ENCODE measurements at regions not wholly inside any gene's neighbourhood (a gene's known extent, or its start where the extent isn't known, plus 50 kb on each side); places are given as distances from the start of the nearest gene placed in this dataset.

DNA sequence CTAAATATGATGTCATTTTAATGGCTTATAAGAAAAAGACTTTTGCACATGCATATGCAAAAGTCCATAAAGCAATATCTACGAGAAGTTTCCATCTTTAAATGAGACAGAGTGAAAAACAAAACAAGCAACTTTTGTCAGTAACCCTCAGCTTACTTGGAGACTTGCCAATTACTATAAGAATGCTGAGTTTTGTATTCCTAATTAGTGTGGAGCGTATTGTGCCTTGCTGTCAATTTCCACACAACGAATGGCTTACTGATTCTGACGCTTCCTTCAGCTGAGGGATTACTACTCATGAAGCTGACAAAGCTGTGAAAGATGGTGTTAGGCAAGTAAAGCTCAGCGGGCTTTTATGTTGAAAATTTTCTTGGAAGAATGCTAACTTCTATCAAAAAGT is 440.4 kb upstream of the ADAMTS5 start:
- in situ Hi-C loops (cut with MboI) = no loop called here
- 0 out of 2 replicates have a peak, but pooled peaks cover 10% of the 10 kb centered on the region for H3F3A ChIP-seq (ENCODE audit: insufficient read depth)

DNA sequence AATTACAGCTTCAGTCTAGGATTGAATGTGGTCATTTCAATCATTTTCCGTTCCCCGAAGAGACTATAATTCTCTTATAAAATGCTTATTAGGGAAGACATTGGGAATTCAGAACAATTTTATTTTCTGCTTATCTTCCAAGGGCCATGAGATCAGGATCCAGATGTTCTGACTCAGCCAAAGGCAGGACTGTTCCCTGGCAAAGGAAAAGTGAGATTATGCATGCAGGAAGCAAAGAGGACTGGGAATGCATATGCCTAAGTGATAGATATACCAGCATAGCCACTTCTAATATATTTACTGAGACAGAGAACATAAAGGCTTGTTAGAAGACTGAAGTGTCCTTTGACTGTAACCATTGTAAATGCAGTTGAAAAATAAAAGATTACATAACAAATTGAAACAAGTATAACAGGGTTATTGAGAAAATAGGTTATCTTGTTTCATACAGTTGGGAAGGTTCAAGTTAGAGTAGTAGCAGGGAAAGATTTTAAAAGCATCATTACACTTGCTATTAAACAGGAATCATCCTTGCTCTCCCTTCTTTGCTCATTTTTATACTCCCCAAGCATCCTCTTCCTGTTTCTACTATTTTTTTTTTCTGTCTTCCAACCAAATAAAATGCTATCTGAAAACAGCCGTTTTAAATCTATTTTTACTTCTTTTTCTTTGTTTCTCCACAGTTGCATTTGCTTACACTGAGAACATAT is 439.6 kb upstream of the ADAMTS5 start:
- Histone ChIP-seq H3K4me3 (no peak overlapping the region), H3K36me3 (ENCODE audit: low read depth) (no peaks in the 10 kb centered on the region), H3K79me2 (ENCODE audit: insufficient read depth) (no peaks in the 10 kb centered on the region), H3K9ac (no peak overlapping the region), H2AFZ (peak overlapping the region; percentile 4; the same call in 1 of the 2 replicates), H3K4me1 (ENCODE audit: insufficient read depth) (peaks cover 10% of the 10 kb centered on the region), H4K20me1 (ENCODE audit: insufficient read depth) (no peaks in the 10 kb centered on the region), H3K9me3 (ENCODE audit: low read depth) (no peaks in the 10 kb centered on the region), H3K27me3 (replicated peaks; ENCODE audit: insufficient read depth) (no peaks in the 10 kb centered on the region), H3K9me2 (ENCODE audit: insufficient read depth) (no peaks in the 10 kb centered on the region; the same call in 1 of the 2 replicates), H3K4me2 (ENCODE audit: unreplicated experiment) (peak overlapping the region; percentile 20), H3F3A (ENCODE audit: insufficient read depth) (0 out of 2 replicates have a peak, but pooled peaks cover 10% of the 10 kb centered on the region), H3K27ac (no peak overlapping the region)
- TF ChIP-seq EZH2 (IDR thresholded peaks at IDR 0.05; ENCODE audit: insufficient read depth, poor library complexity, severe bottlenecking) (no peak), EZH2phosphoT487 (IDR thresholded peaks at IDR 0.05; ENCODE audit: insufficient read depth, low read depth) (no peak)
- DNase-seq = peak; percentile 49
- WGBS, 2 experiments (ENCODE audit: low coverage in 1 of 2, low lambda C conversion rate in 2 of 2, missing lambda C conversion rate in 2 of 2) = 6 to 8% methylated on average over 3 of the region's 3 CpGs
- in situ Hi-C loops (cut with MboI) = no loop called here

More for the DNA sequence above, 440.4 kb upstream of the ADAMTS5 start:
- no peak for DNase-seq
- H4K20me1 ChIP-seq (ENCODE audit: insufficient read depth) = no peaks in the 10 kb centered on the region
- H3K9me3 ChIP-seq (ENCODE audit: low read depth) = no peaks in the 10 kb centered on the region
- H3K4me3 ChIP-seq = no peak overlapping the region
- H3K79me2 ChIP-seq (ENCODE audit: insufficient read depth) = no peaks in the 10 kb centered on the region
- H3K36me3 ChIP-seq (ENCODE audit: low read depth) = no peaks in the 10 kb centered on the region
- no peak overlapping the region for H3K27ac ChIP-seq
- no peaks in the 10 kb centered on the region for H3K27me3 ChIP-seq (replicated peaks; ENCODE audit: insufficient read depth)
- TF ChIP-seq EZH2phosphoT487 (IDR thresholded peaks at IDR 0.05; ENCODE audit: insufficient read depth, low read depth) (no peak), EZH2 (IDR thresholded peaks at IDR 0.05; ENCODE audit: insufficient read depth, poor library complexity, severe bottlenecking) (no peak)
- no peak overlapping the region for H3K4me2 ChIP-seq (ENCODE audit: unreplicated experiment)
- peaks cover 10% of the 10 kb centered on the region for H3K4me1 ChIP-seq (ENCODE audit: insufficient read depth)
- no peaks in the 10 kb centered on the region; the same call in 1 of the 2 replicates for H3K9me2 ChIP-seq (ENCODE audit: insufficient read depth)
- no peak overlapping the region for H3K9ac ChIP-seq
- WGBS, 2 experiments (ENCODE audit: low coverage in 1 of 2, low lambda C conversion rate in 2 of 2, missing lambda C conversion rate in 2 of 2) = 49% methylated on average over 5 of the region's 5 CpGs
- H2AFZ ChIP-seq = no peak overlapping the region

DNA sequence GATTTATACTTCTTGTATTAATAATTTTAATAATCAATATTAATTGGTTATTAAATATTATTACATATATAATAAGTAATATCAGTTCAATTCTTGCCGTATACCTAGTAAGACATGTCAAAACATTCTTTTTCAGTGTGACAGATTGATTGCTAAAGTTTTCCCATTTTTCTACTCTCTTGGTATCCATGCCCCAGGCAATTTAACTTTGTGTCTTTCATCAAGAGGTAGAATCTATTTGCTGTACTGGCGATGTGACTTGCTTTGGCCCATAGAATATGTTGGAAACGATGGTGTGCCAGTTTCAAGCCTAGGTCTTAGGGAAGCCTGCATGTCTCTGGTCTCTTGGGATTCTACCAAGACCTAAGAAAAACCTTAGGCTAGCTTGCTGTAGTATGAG is 436.1 kb upstream of the ADAMTS5 start:
- H3K9me3 ChIP-seq (ENCODE audit: low read depth) = no peaks in the 10 kb centered on the region
- 85 to 88% methylated on average over 3 of the region's 3 CpGs for whole genome bisulfite sequencing, 2 experiments (ENCODE audit: low coverage in 1 of 2, low lambda C conversion rate in 2 of 2, missing lambda C conversion rate in 2 of 2)
- H2AFZ ChIP-seq = no peak overlapping the region
- no peaks in the 10 kb centered on the region; the same call in 1 of the 2 replicates for H3K9me2 ChIP-seq (ENCODE audit: insufficient read depth)
- no peak overlapping the region for H3K27ac ChIP-seq
- no peak overlapping the region for H3K4me3 ChIP-seq
- no peaks in the 10 kb centered on the region for H3K27me3 ChIP-seq (replicated peaks; ENCODE audit: insufficient read depth)
- no peaks in the 10 kb centered on the region for H4K20me1 ChIP-seq (ENCODE audit: insufficient read depth)
- H3K4me2 ChIP-seq (ENCODE audit: unreplicated experiment) = no peak overlapping the region
- no peak for DNase-seq
- in situ Hi-C loops (cut with MboI) = no loop called here
- no peaks in the 10 kb centered on the region for H3K79me2 ChIP-seq (ENCODE audit: insufficient read depth)
- no peak for TF ChIP-seq EZH2 (IDR thresholded peaks at IDR 0.05; ENCODE audit: insufficient read depth, poor library complexity, severe bottlenecking)
- no peak for TF ChIP-seq EZH2phosphoT487 (IDR thresholded peaks at IDR 0.05; ENCODE audit: insufficient read depth, low read depth)
- no peaks in the 10 kb centered on the region for H3K36me3 ChIP-seq (ENCODE audit: low read depth)
- H3F3A ChIP-seq (ENCODE audit: insufficient read depth) = 0 out of 2 replicates have a peak, but pooled peaks cover 10% of the 10 kb centered on the region
- no peak overlapping the region for H3K9ac ChIP-seq
- peaks cover 10% of the 10 kb centered on the region for H3K4me1 ChIP-seq (ENCODE audit: insufficient read depth)

DNA sequence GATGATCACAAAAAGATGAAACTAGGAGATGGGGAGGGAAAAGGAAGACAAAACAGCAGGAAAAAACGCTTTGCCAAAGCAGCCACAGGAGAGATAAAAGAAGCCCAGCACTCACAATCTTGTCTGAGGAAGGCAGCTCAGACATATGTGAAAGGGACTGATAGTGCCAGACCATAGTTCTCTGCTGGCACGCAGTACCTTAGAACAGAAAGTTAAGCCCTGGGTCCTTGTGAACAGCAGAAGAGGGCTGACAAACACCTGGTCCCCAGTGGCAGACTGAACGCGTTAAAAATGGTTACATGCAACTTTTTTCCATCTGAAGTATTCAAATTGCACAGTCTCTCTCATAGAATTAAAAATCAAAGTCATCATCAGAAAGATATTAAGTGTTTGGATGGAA is 433.2 kb upstream of the ADAMTS5 start:
- Histone ChIP-seq H4K20me1 (ENCODE audit: insufficient read depth) (no peaks in the 10 kb centered on the region), H3K36me3 (ENCODE audit: low read depth) (no peaks in the 10 kb centered on the region), H3K4me2 (ENCODE audit: unreplicated experiment) (no peak overlapping the region), H2AFZ (no peak overlapping the region), H3K9me2 (ENCODE audit: insufficient read depth) (no peaks in the 10 kb centered on the region; the same call in 1 of the 2 replicates), H3K4me3 (no peak overlapping the region), H3K9me3 (ENCODE audit: low read depth) (no peaks in the 10 kb centered on the region), H3K27ac (no peak overlapping the region), H3K79me2 (ENCODE audit: insufficient read depth) (no peaks in the 10 kb centered on the region), H3F3A (ENCODE audit: insufficient read depth) (no peaks in the 10 kb centered on the region), H3K27me3 (replicated peaks; ENCODE audit: insufficient read depth) (no peaks in the 10 kb centered on the region), H3K9ac (no peak overlapping the region), H3K4me1 (ENCODE audit: insufficient read depth) (no peaks in the 10 kb centered on the region)
- TF ChIP-seq EZH2 (IDR thresholded peaks at IDR 0.05; ENCODE audit: insufficient read depth, poor library complexity, severe bottlenecking) = no peak
- no peak for TF ChIP-seq EZH2phosphoT487 (IDR thresholded peaks at IDR 0.05; ENCODE audit: insufficient read depth, low read depth)
- no peak for DNase-seq
- 36 to 41% methylated on average over 4 of the region's 4 CpGs for WGBS, 2 experiments (ENCODE audit: low coverage in 1 of 2, low lambda C conversion rate in 2 of 2, missing lambda C conversion rate in 2 of 2)
- in situ Hi-C loops (cut with MboI) = no loop called here

Measured in GM23248 (cell line).